Calu3 (cell line): ENCODE measurements at regions not wholly inside any gene's neighbourhood (a gene's known extent, or its start where the extent isn't known, plus 50 kb on each side); places are given as distances from the start of the nearest gene placed in this dataset.

Experiments
- BruUV-seq: library from RNA; stranded (reverse); fragments of 400-500 nt; replicated peaks from 2 replicates; lab custom pipeline; 2021; lab: Mats Ljungman, UMichigan
- CTCF ChIA-PET: fragments of 300-600 bp; sonication (Branson Sonifier 250); formaldehyde crosslinking; loops from one replicate; lab custom pipeline; 2022; ENCODE audit warnings: antibody characterized with exemption; lab: Charles Lee
- DNase-seq: peaks from one replicate; pipeline ENCODE4 v3.0.0; 2022
- H3K27ac Mint-ChIP-seq: one replicate; pipeline ENCODE4 v1.8.0; 2022; ENCODE audit warnings: mixed read lengths; ENCODE audit not compliant: unreplicated experiment
- H3K27me3 Mint-ChIP-seq: one replicate; pipeline ENCODE4 v1.8.0; 2022; ENCODE audit warnings: mixed read lengths; ENCODE audit not compliant: unreplicated experiment
- H3K36me3 Mint-ChIP-seq: one replicate; pipeline ENCODE4 v1.8.0; 2022; ENCODE audit warnings: mild to moderate bottlenecking, moderate library complexity, mixed read lengths; ENCODE audit not compliant: insufficient read depth, unreplicated experiment
- H3K4me1 Mint-ChIP-seq: one replicate; pipeline ENCODE4 v1.8.0; 2022; ENCODE audit warnings: mild to moderate bottlenecking, low read depth, mixed read lengths; ENCODE audit not compliant: unreplicated experiment
- H3K4me3 Mint-ChIP-seq: one replicate; pipeline ENCODE4 v1.8.0; 2022; ENCODE audit warnings: mild to moderate bottlenecking, low read depth, moderate library complexity, mixed read lengths; ENCODE audit not compliant: unreplicated experiment
- H3K9me3 Mint-ChIP-seq: one replicate; pipeline ENCODE4 v1.8.0; 2022; ENCODE audit warnings: low read depth, mixed read lengths; ENCODE audit not compliant: unreplicated experiment
- intact Hi-C: fragments of 100-400 bp; cut with micrococcal nuclease; formaldehyde crosslinking; loops from one replicate; pipeline ENCODE4 v1.10.0; 2022; ENCODE audit not compliant: unreplicated experiment
- TF ChIP-seq, protein P1 (sequence below): fragments of 200-600 bp; IDR thresholded peaks from one replicate; pipeline ENCODE4 v1.8.0; 2022; ENCODE audit warnings: antibody characterized with exemption; ENCODE audit not compliant: unreplicated experiment

DNA sequence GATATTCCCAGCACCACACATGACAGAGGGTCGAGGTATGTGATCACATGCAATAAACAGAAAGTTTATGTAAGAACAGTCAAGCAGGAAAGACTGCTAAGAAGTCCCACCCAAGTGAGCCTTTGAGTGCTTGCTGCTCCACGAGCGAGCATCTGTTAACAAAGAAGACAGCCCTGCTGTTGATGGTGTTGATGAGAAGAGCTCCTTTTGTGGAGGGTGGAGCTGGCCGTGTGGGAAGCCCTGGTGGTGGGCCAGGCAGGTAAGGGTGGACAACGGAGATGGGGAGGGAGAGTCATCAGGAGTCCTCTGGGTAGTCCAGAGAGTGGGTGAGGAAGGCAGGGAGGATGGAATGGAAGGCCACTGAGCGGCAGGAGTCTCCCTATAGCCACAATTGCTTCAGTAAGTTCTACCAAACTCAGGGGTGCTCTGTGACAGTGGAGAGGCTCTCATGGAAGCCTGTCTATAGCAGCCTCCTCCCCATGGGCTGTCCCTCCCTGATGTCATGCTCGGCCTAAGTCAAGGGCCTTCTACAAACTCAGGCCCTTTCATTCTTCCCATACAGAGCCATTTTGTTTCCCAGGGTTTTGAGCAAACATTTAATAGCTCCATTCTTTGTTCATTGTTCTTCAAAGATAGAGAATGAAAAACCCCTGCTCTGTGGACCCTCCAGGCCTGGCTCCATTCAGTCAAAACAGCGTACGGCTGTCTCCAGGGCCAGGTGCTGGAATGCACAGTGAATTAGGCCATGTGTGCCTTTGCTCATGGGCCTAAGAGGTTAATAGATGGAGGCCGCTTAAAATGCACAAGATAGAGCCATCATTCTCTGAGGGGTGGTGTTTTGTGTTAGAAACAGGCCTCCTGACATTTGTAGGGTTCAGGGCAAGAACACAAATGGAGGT, 494.2 kb upstream of the RAB6C start:
- TF ChIP-seq, protein P1, sequence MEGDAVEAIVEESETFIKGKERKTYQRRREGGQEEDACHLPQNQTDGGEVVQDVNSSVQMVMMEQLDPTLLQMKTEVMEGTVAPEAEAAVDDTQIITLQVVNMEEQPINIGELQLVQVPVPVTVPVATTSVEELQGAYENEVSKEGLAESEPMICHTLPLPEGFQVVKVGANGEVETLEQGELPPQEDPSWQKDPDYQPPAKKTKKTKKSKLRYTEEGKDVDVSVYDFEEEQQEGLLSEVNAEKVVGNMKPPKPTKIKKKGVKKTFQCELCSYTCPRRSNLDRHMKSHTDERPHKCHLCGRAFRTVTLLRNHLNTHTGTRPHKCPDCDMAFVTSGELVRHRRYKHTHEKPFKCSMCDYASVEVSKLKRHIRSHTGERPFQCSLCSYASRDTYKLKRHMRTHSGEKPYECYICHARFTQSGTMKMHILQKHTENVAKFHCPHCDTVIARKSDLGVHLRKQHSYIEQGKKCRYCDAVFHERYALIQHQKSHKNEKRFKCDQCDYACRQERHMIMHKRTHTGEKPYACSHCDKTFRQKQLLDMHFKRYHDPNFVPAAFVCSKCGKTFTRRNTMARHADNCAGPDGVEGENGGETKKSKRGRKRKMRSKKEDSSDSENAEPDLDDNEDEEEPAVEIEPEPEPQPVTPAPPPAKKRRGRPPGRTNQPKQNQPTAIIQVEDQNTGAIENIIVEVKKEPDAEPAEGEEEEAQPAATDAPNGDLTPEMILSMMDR = no peak
- Mint-ChIP-seq H3K27me3 (no peaks in the 10 kb centered on the region), H3K27ac (no peak overlapping the region), H3K9me3 (peaks cover 9% of the 10 kb centered on the region), H3K4me1 (no peaks in the 10 kb centered on the region), H3K36me3 (no peaks in the 10 kb centered on the region), H3K4me3 (no peak overlapping the region)
- no TSS peak for BruUV-seq
- intact Hi-C loops = no loop called here
- CTCF ChIA-PET = no interaction called here
- no peak for DNase-seq

DNA sequence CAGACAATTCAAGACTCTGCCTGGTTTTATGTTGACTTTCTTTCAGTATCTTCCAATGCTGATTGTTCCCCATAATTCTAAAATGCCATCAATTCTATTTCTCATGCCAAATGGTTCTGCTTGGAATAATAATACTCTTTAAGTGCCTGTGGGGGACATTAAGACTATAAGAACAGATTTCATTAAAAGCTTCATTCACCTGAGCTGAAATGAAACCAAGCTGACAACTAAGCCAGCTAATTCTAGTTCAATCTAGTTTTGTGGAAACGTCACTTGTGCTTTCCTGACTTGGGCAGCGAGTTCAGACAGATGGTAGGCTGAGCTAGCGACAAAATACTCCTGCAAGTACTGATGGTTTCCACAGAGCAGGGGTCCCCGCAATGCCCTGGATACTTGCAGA, 491.1 kb upstream of the RAB6C start:
- Mint-ChIP-seq H3K4me3 (no peak overlapping the region), H3K36me3 (no peaks in the 10 kb centered on the region), H3K9me3 (peaks cover 7% of the 10 kb centered on the region), H3K4me1 (no peaks in the 10 kb centered on the region), H3K27ac (no peak overlapping the region), H3K27me3 (no peaks in the 10 kb centered on the region)
- CTCF ChIA-PET = no interaction called here
- TF ChIP-seq, protein P1 = no peak
- DNase-seq = no peak
- no TSS peak for BruUV-seq
- intact Hi-C loops = no loop called here

DNA sequence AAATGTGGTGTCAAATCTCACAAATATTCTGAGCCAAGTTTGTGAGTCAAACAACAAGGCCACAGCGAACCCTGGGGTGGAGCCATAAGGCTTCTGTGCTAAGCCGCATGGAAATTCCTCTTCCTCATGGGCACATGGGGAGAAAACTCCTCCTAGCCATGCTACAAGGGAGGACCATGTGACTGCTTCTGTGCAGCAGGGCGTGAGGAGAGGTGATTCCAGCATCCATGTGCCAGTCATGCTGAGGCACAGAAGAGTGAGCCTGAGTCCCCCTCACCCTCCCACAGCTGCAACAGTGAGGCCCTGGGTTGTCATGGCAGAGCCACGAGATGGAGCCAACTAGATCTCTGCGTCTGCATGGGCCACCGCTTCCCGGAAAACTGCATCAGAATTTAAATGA, 488.8 kb upstream of the RAB6C start:
- no peaks in the 10 kb centered on the region for H3K4me1 Mint-ChIP-seq
- H3K27ac Mint-ChIP-seq = no peak overlapping the region
- DNase-seq = no peak
- H3K27me3 Mint-ChIP-seq = no peaks in the 10 kb centered on the region
- no peak overlapping the region for H3K4me3 Mint-ChIP-seq
- CTCF ChIA-PET = no interaction called here
- intact Hi-C loops = no loop called here
- H3K9me3 Mint-ChIP-seq = peaks cover 9% of the 10 kb centered on the region
- no TSS peak for BruUV-seq
- H3K36me3 Mint-ChIP-seq = no peaks in the 10 kb centered on the region
- TF ChIP-seq, protein P1 = no peak

DNA sequence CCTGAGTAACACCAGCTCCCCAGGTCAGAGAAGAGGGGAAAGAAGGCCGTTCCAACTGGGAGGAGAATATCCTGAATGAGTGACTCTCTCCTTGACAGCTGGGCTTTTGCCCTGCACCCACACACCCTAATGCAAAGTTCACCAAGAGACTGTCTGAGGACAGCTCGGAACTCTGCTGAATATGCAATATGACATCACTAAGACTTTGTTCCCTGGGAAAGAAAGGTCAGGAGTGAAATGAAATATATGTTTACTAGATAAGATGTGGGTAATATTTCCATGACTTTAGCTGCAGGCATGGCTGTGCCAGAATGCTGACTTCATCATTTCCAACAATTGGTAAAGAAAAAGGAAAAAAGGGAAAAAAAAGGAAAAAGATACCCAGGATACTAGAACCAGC, 488.2 kb upstream of the RAB6C start:
- TF ChIP-seq, protein P1 = no peak
- no peaks in the 10 kb centered on the region for H3K4me1 Mint-ChIP-seq

More for the DNA sequence above, 488.2 kb upstream of the RAB6C start:
- Mint-ChIP-seq H3K27ac (no peak overlapping the region), H3K36me3 (no peaks in the 10 kb centered on the region), H3K27me3 (no peaks in the 10 kb centered on the region), H3K4me3 (no peak overlapping the region), H3K9me3 (peaks cover 9% of the 10 kb centered on the region)
- DNase-seq = no peak
- intact Hi-C loops = no loop called here
- CTCF ChIA-PET = no interaction called here
- BruUV-seq = no TSS peak
